ENCODE measurements at regions not wholly inside any gene's neighbourhood (a gene's known extent, or its start where the extent isn't known, plus 50 kb on each side); places are given as distances from the start of the nearest gene placed in this dataset.

GRCh38 chr1:38444311-38444710 lies 397.7 kb upstream of the POU3F1 start:
- no peak for TF ChIP-seq CTCF (IDR thresholded peaks at IDR 0.05; ENCODE audit: low read depth, low read length, poor library complexity, severe bottlenecking)
- TF ChIP-seq EZH2phosphoT487 (IDR thresholded peaks at IDR 0.05; ENCODE audit: borderline replicate concordance, low read length): no peak

Measured in DOHH2 (cell line).